ENCODE measurements at regions not wholly inside any gene's neighbourhood (a gene's known extent, or its start where the extent isn't known, plus 50 kb on each side); places are given as distances from the start of the nearest gene placed in this dataset. TPM values are rescaled to one million over a fixed set of nuclear protein-coding genes. Genes with fewer than 3 reads are reported as not detected.

GRCh38 chr19:34120846-34121639 lies 51.3 kb upstream of the LSM14A start:
- WGBS, 2 donors: 52 to 55% methylated on average over 8 of the region's 8 CpGs
- Histone ChIP-seq H3K27me3 (no peaks in the 10 kb centered on the region), H3K36me3 (replicated peaks in 1 of 2; ENCODE audit: insufficient read depth in 1 of 2, low read depth in 2 of 2) (no peaks in the 10 kb centered on the region), H3K9me3 (no peaks in the 10 kb centered on the region), H3K4me3 (no peak overlapping the region), H3K27ac (no peak overlapping the region), H3K4me1 (peaks cover 8% of the 10 kb centered on the region)
- intact Hi-C loops (cut with DNase I): no loop called here
- ATAC-seq (no peak), DNase-seq (peak in 3 of 4 donors; percentile 30 to 56 (median 40))
- TF ChIP-seq CTCF (IDR thresholded peaks at IDR 0.05) (peak; percentile 40 to 67 (median 51)), POLR2A (IDR thresholded peaks at IDR 0.05) (no peak)

Small RNA genes in the stretch of these regions (small RNA-seq; reads per million reads assigned to genes)
- not detected for gene RN7SL150P
- gene RPS4XP23: not detected
